ENCODE measurements at regions not wholly inside any gene's neighbourhood (a gene's known extent, or its start where the extent isn't known, plus 50 kb on each side); places are given as distances from the start of the nearest gene placed in this dataset.

DNA sequence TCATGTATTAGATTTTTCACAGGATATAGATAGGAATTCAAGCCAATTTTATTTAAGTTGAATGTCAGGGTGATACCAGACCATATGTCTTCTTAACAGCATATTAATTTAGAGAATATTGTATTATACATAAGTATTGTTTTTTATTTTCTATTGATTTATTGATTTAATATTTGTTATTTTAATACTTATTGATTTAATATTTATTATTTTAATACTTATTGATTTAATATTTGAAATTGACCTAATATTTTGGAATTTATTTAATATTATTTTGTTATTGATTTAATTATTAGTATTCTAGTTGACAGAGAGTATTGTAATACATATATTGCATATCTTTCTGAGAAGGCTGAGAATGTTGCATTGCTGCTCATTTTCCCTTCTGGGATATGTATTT is 1411.8 kb upstream of the ACO1 start:
- intact Hi-C loops (cut with micrococcal nuclease; ENCODE audit: unreplicated experiment) (no loop called here), in situ Hi-C loops (cut with MboI) (no loop called here)
- no peaks in the 10 kb centered on the region for H3K4me1 ChIP-seq (ENCODE audit: control insufficient read depth, insufficient read depth, low read length)
- H3K79me2 ChIP-seq (ENCODE audit: control insufficient read depth, insufficient read depth, low read length) = no peaks in the 10 kb centered on the region
- H3K9me3 ChIP-seq (replicated peaks; ENCODE audit: control insufficient read depth, insufficient read depth, low read length) = no peaks in the 10 kb centered on the region
- H3K4me3 ChIP-seq = no peak overlapping the region
- RAD21 ChIA-PET (ENCODE audit: unreplicated experiment) = no interaction called here
- BruUV-seq (replicated peaks) = no TSS peak
- no peak overlapping the region for H3K9ac ChIP-seq (ENCODE audit: control insufficient read depth, insufficient read depth, low read length)
- H3K27me3 ChIP-seq (replicated peaks in 1 of 2; ENCODE audit: control insufficient read depth in 2 of 2, insufficient read depth in 2 of 2, low read length in 1 of 2) = no peaks in the 10 kb centered on the region
- H4K20me1 ChIP-seq (ENCODE audit: control insufficient read depth, insufficient read depth) = no peaks in the 10 kb centered on the region
- no peak for ATAC-seq
- TF ChIP-seq TCF12 (IDR thresholded peaks at IDR 0.05; ENCODE audit: low read depth, low read length) (no peak), SREBF1 (IDR thresholded peaks at IDR 0.05; ENCODE audit: low read length) (no peak), ATF2 (IDR thresholded peaks at IDR 0.05; ENCODE audit: low read length) (no peak), YBX1 (IDR thresholded peaks at IDR 0.05) (no peak), HDAC6 (IDR thresholded peaks at IDR 0.05; ENCODE audit: unreplicated experiment) (no peak), CEBPZ (IDR thresholded peaks at IDR 0.05; ENCODE audit: low read depth, low read length) (no peak), JUNB (IDR thresholded peaks at IDR 0.05) (no peak), CHD2 (IDR thresholded peaks at IDR 0.05; ENCODE audit: borderline replicate concordance, low read depth, low read length) (no peak), NBN (IDR thresholded peaks at IDR 0.05) (no peak), WRNIP1 (IDR thresholded peaks at IDR 0.05; ENCODE audit: borderline replicate concordance, low read depth, low read length) (no peak), MEF2A (IDR thresholded peaks at IDR 0.05; ENCODE audit: insufficient read depth, low read depth, low read length) (no peak)
- CTCF ChIA-PET = interaction anchor here (1.2 kb wide), 1 partner anchor 11 kb away, joined by 6 read pairs; no protein-coding TSS in a partner anchor
- no peak for DNase-seq (ENCODE audit: low read depth, low spot score)
- POLR2A ChIA-PET = no interaction called here
- H2AFZ ChIP-seq (ENCODE audit: control insufficient read depth, low read depth, low read length) = no peak overlapping the region
- no peak overlapping the region for H3K4me2 ChIP-seq (ENCODE audit: control insufficient read depth, insufficient read depth)
- H3K36me3 ChIP-seq (ENCODE audit: control insufficient read depth in 2 of 2, insufficient read depth in 2 of 2, low read length in 1 of 2) = no peaks in the 10 kb centered on the region
- no peak for FAIRE-seq
- H3K27ac ChIP-seq (ENCODE audit: control insufficient read depth, insufficient read depth) = no peak overlapping the region
- SMC1A ChIA-PET (ENCODE audit: uncharacterized antibody, unreplicated experiment) = no interaction called here
